Inflammatory macrophage treated with lipopolysaccharide for 1 hour (primary cell): ENCODE measurements at regions not wholly inside any gene's neighbourhood (a gene's known extent, or its start where the extent isn't known, plus 50 kb on each side); places are given as distances from the start of the nearest gene placed in this dataset.

Experiments
- DNase-seq, 2 donors: peaks; one replicate each; pipeline ENCODE4 v3.0.0-alpha.2; 2020 to 2022

DNA sequence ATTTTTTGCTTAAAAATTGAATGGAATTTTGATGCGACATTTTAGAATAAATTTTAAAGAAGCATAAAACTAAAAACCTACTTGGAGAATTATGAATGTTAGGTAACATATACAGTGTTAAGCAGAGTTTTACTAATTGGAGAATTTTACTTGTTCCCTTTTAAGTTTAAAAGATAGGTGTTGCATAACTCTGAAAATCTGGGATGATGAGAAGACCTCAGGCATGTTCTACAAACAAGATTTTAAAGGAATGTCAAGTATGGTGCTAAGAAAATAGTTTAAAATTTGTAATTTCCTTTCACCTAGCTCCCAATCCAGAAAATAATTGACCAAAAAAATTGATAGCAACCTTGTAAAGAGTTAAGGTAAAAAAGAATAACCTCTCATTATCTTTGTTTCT, 135.8 kb downstream of the RFC3 start:
- no peak for DNase-seq

DNA sequence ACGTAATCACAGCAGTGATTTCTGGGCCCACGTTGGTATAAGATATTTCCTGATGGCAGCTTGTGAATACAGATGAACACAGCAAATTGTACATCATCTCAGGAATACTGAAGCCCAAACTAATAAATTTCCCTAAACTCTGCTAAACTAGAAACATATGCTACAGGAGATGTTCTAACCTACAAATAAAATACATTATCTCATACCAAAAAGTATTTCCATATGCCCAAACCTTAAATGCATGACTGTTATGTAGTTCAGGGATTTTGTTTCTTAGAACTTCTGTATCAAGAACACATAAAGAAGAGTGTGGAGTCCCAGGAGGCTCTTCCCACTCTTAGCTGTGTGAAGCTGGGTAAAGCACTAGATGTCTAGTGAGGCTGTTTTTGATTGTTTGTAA, 138.4 kb downstream of the RFC3 start:
- DNase-seq = no peak

DNA sequence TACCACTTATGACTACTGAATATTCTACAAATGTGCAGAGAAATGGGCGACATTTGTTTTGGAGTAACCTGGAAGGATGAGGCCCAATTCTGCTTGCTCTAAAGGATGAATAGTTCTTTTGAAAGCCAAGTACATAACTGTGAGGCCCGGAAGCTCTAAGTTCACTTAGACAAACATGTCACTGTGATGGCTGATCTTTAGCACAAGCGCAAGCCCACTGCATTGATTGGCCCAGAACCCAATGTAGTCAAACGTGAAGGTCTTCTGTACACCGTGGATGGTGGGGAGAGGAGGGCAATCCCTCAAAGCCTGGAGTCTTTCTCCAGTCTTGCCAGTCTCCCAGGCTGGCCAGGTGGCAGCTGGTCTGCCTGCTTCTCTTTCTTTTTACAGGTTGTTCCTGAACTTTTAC, 139.6 kb downstream of the RFC3 start:
- DNase-seq = no peak

DNA sequence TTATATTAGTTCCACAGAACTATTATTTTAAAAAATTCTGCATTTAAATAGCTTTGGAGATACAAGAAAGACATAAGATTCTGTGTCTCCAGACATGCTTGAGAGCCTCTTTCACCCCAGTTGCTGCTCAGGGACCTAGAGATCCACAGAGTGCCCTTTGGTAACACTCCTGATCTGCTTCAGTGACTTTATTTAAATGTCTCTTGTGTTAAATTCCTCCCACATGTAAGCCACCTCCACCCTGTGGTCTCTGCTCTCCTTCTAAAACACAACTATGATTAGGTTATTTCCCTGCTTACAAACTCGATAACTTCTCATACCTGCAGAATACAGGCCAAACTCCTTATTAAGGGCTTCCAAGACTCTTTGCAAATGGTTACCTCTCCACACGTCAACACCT, 141.0 kb downstream of the RFC3 start:
- DNase-seq = no peak

DNA sequence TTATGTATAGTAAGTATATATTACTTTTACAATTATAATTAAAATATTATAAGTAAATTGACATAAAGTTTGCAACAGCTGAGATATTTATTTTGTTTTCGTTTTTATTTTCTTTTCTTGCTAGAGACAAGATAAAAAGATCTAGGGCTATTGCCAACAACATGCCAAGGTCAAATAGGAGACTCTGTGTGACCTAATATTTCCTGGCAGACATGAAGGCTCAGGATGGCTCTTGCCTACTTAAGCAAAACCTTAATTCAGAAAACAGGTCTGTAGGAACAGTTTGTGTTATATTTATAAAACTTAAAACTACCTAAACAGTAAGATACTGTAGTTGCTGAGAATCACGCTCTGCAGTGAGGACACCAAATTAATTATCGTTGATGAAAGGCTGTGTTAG, 145.2 kb downstream of the RFC3 start:
- no peak for DNase-seq

DNA sequence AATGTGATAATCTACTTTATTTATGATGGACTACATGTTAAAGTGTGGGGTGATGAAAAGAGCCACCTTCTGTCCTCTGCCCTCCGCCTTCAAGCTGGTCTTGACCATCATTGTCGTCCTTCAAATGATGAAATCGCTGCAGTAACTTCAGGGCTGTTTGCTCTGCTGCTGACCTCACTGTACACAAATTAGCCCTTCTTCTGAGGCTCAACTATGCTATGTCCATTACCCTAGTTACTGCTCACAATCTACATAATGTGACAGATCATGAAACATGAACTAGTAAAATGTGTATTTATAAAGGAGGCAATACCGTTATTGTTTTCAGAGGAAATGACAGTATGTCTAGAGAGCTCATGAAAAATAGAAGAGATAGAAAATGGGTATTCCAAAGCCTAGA, 145.9 kb downstream of the RFC3 start:
- DNase-seq = no peak

DNA sequence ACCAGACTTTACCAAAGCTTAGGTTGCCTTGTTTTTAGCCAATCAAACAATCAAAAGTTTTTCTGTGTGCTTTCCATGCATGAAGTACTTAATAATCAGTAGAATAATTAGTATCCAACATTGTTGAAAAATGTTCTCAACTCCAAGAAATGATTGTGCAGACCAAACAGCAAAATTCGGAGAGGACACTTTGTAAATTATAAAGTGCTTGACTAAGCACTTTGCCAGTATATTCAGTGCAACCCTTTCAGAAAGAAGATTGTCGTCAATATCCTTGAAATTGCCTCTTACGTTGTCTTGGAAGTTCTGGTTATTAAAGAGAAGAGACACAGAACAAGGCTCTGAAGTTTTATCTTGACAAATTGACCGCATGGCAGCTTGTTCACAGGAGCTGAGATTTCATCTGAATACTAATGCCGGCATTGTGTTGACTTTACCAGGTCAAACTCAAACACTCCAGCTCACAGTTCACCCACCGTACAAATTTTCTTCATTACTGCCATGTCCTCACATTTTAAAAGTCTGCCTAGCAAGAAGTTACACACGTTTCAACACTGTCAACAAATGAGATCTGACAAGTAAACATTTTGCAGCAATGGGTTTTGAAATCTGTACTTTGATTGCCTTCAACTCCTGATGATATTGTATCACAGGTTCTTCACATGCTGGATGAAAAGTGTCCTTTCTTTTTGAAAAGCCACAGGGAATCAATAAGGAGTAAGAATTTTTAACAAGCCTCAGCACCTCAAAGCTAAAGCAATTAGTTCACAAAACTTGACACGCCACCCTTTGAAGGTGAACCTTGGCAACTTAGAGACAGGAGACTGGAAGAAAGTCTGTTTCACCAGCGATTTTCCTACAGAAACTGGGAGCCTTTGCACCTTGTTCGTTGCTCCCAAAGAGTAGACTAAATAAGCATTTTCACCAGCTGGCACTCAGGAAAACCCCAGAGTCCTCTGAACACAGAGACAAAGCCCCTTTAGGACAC, 150.9 kb downstream of the RFC3 start:
- no peak for DNase-seq

DNA sequence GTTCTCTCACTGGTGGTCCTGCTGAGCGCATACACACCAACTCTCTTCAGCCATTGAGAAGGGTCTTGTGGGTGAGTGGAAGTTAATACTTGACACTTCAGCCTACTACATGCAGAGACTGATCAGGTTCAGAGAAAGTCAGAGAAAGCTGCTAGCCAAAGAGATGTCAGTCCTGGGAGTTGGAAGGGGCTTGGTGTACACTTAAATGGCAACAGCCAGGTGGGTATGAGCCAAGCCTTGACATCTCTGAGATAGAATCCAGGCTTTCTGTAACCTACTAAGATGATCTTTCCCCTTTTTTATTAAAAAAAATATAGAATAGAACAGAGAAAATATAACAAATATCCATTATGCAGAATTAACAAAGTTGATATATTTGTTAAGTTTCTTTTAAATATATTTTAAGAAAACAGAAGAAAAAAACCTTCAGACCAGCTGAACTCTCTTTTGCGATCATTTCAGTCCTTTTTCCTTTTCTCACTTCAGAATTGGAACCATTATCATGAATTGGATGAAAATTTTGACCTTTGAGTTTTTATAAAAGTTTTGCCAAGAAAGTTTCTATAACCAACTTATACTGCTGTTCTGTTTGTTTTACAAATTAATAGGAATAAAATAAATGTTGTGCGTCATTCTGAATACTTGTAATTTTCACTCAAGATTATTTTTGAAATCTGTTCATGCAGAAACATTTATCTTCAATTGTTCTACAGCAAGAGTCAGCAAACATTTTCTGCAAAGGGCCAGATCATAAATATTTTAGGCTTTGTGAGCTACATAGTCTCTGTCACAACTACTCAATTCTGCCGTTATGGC, 153.0 kb downstream of the RFC3 start:
- no peak for DNase-seq

DNA sequence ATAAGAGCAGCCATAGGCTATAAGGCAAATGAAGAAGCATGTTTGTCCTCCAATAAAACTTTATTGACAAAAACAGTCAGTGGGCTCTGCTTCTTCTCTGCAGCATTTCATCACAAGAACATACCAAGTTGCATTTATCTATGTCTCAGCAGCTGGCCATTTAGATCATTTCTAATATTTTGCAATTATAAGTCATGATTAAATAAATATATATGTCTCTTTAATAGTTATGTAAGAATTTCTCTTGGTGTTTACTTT, 153.5 kb downstream of the RFC3 start:
- no peak for DNase-seq

DNA sequence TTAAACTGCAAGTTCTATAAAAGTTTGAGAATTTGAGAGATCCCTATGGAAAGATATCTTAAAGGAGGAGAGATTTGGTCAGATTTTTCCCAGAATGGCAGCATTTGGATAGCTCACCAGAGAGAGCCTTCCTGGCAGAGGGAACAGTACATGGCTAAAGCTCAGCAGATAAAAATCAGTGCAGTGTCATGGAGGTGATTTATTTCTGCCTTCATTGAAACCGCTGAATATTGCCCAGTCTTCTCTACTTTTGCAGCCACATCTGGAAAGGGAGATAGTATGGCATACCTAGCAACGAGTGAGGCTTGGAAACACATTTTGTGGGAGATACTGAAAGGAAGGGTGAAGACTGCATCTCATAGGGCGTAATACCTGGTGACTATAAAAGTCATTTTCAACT, 155.2 kb downstream of the RFC3 start:
- no peak for DNase-seq

DNA sequence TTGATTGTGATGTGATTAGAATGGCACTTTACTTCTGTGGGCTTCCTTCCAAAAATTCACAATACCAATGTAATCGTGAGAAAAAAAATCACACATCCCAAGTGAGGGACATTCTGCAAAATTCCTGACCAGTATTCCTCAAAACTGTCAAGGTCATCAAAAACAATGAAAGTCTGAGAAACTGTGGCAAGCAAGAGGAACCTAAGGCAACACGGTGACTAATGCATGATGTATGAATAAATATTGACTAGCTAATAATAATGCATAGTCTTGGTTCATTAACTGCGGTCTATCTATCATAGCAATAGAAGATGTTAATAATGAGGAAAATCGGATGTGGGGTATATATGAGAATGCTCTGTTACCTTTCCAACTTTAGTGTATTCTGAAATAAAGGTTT, 159.0 kb downstream of the RFC3 start:
- DNase-seq = no peak

DNA sequence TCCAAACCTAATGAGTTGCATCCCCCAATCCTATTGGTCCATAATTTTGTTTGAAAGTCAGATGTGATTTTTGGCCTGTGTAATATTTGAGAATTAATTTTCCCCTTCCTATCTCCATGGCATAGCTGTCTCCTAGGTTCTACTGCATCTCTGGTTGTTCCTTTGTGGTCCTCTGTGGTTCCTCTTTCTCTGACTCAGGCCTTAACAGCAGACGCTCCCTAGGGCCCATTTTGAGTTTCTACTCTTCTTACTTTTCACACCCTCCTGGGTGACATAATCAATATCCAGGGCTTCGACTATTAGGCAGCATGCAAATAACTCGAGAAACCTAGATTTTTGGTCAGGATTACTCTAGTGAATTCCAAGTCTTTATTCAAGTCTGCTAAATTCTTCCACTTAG, 160.7 kb downstream of the RFC3 start:
- no peak for DNase-seq

DNA sequence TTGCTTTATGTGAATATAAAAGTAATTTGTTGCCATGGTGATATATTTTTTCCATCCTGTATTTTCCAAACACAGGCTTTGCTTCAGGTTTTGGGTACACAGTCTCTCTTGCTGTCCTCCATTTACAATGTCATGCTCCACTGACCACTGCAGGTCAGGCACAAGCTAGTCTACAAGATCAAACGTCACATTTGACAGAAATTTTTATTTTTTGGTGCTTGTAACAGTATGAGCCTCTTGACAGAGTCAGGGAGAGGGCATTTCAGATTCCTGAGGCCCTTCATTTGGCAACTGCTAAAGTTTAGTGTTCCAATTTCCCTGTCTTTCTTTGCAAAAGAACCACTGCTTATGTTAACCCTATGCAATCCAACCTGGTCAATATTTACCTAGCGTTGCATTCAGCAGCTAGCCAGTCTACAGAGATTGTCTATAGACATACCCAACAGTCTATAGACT, 175.0 kb downstream of the RFC3 start:
- DNase-seq = no peak

DNA sequence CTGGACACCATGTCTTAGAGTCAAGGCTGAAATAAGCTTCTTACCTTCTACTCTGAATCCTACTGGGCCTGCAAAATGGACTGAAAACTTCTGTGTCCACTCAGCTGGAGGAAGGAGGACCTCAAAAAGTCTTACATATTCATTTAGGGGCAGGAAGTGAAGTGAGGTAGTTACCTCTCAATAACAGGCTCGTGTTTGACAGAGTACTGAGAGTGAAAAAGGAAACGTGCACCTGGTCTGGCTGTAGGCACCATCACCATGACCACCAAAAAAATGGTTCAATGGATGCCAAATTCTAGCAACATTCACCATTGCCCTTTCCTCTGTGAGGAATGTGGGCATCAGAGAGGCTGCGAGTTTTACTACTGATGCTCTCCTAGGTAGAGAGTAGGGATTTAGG, 176.2 kb downstream of the RFC3 start:
- no peak for DNase-seq

DNA sequence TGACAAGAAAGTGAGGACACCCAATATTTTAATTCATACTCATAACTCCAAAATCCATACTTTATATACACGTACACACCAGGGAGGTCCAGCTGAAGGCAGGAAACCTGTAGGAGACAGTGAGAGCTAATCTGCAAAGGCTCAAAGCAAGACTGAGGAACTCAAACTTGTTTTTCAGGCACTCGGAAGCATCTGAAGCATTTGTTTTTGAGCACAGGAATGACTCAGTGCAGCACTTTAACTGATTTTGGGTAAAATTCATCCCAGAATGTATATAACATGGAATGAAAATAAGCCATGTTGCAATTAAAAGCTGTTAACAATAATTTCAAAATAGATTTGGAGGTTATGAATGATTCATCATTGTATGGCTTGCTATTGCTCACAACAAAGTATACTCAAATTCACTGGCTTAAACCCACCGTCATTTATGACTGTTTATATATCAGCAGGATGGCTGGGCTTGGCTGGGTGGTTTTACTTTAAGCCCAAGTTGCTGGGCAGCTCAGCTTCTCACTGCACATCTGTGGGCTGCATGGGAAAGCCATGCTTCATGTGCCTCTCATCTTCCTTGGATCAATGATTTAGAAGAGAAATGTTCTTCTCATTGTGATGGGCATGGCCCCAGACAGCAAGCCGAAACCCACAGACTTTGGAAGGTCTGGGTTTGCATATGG, 177.0 kb downstream of the RFC3 start:
- DNase-seq = no peak

DNA sequence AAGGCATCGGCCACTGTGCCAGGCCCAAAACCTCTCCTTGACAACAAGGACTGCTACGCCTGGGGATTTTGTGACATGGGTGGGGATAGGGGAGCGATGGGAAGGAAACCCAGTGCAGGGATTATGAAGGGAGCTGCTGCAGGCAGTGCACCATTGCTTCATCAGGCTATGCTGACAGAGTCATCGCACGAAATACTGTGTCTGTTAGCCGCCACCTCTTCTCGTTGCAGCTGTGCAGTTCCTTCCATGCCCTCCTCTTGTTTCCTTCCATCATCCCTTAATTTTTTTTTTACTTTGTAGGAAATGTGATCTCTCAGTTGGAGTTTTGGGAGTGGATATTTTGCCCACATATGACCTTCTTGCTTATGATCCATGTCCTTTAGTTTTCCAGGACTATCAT, 178.7 kb downstream of the RFC3 start:
- no peak for DNase-seq

DNA sequence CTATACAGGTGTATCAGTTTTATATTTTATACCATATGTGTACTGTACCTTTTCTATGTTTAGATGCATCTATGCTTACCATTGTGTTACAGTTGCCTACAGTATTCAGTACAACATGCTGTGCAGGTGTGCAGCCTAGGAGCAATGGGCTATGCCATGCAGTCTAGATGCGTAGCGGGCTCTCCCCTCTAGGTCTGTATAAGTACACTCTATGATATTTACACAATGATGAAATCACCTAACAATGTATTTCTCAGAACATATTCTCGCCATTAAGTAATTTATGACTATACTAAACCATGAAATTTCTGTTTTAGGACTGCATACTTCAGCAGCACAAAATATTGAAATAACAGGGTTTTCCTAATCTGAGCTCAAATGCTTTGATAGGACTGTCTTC, 179.6 kb downstream of the RFC3 start:
- DNase-seq = no peak

DNA sequence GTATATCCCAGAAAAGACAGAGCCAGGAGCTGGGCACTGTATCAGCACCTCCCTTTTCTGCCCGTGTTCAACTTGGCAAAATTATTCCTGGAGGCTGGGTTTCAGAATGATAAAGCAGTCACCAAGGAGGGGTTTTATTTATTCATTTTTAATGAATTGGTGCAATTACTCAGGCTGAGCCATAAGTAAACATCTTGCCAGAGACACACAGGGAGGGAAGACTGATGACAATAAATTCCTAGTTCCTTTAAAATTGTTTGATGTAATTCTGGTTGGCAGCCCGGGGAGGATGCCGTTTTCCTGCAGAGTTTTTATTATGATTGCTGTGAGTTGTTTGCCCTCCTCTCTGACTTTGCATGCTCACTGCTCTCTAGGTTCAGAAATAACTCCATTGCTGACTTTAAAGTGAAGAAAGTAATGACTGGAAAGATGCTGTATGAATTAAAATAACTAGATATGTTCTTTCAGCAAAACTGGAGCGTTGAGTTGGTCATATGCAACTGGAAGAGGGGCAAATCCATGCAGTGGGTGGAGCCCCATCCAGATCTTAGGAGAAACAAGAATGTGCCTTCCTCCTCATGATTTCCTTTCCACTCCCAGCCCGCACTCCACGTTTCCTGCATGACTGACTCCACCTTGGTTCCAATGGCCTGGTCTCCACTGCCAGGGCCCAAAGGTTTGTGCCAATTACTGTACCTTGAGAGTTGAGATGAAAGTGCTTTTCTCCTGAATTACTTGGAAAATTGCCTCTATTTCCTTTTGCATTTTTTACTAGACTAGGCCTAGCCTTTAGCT, 182.1 kb downstream of the RFC3 start:
- DNase-seq = no peak

DNA sequence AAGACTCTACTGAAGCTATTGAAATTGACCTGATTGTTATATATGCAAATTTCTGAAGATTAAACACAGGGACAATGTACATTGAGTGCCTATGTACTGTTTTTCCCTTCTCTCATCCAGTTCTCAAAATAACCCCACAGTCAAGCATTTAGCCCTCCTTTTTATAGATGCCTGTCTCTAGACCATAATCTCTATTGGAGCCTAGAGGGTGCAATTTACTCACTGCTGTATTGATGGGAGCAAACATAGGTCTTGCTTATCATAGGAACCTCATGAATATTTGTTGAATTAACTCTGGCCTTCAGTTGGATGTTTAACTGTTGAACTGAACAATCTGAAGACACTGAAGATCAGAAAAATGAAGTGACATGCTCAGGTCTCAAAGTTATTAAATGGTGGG, 183.0 kb downstream of the RFC3 start:
- DNase-seq = no peak

DNA sequence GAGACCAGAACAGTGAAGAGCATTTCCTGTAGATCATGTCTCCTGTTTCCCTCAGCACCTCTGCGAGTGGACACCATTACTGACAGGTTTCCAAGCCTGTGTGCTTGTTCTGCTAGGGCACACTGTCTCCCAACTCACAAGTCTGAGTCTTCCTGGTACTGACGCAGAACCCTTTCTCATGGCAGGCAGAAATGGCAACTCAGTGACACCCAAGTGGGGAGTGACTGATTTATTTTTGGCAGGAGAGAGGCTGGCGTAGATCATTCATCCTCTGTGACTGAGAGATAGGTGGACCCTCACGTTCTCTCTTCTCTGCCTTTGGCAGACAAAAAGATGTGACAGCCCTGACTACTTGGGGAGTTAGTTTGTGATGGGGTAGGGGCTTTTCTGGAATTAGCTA, 183.4 kb downstream of the RFC3 start:
- no peak for DNase-seq

DNA sequence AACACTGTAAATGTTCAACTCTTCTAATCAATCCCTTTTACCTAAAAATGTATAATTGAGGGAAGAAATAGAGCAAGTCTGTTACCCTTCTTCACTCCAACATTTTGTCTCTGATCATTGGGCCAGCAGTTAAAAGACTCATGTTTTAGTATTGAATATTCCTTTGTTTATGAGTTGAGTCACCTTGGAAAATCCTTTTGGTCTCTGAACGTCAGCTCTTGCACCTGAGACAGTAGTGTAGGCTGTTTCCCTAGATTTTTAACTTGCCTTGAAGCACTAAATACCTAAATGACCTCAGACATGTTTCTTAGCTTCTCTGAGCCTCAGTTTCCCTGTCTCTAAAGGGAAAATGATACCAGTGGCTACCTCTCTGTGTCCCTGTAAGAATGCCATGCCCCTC, 184.2 kb downstream of the RFC3 start:
- no peak for DNase-seq

DNA sequence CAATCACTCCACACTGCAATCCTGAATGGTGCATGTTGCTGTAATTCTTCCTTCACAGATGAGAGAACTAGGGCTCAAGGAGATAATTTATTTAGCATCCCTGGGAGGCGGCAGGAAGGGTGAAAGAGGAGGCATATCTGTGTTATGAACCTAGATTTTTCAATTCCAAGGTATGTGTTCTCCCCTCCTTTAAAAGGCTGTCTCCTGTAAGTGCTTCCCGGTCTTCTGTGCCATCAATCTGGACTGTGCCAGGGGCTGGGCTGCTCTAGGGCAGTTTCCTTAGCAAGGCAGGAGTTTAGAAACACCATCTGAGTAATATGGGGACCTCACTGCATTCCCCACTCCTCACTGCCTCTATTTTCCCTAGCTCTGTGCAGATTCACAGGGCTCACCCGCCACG, 185.0 kb downstream of the RFC3 start:
- no peak for DNase-seq

DNA sequence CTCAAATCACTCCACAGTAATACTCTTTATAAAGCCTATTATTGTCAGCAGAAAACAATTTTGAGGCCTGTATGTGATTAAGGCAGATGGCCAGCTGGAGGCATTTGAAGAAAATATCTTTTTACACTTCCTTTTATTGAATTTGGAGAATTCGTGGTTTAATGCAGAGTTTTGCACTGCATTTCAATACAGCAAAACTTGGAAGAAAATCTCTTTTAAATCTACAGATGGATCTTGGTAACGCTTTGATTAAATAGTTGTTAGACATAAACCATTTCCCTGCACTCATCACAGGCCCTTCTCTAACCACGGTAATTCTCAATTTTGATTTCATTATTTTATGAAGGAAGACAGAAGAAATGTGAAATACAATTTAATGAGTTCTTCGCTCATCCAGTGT, 185.7 kb downstream of the RFC3 start:
- DNase-seq = no peak
